GM12891 (cell line): ENCODE measurements at regions not wholly inside any gene's neighbourhood (a gene's known extent, or its start where the extent isn't known, plus 50 kb on each side); places are given as distances from the start of the nearest gene placed in this dataset.

Experiments used
- DNase-seq: peaks from one replicate; pipeline ENCODE4 v3.0.0; 2011; ENCODE audit warnings: low spot score; ENCODE audit not compliant: insufficient read length
- FAIRE-seq: peaks from 2 replicates; lab custom pipeline; 2011; peaks lifted over from hg19 to GRCh38; lab: Jason Lieb, UNC
- PAX5 ChIP-seq: IDR thresholded peaks from 2 replicates; pipeline ENCODE4 v1.6.1; 2011; ENCODE audit warnings: low read length, moderate library complexity, mild to moderate bottlenecking; ENCODE audit not compliant: insufficient read depth, severe bottlenecking
- POLR2A ChIP-seq: IDR thresholded peaks from 2 replicates; pipeline ENCODE4 v1.6.1; 2011; ENCODE audit warnings: low read depth, low read length, control low read depth
- POLR2AphosphoS5 ChIP-seq: IDR thresholded peaks from 2 replicates; pipeline ENCODE4 v1.6.1; 2011; ENCODE audit warnings: low read depth, low read length, control low read depth
- POU2F2 ChIP-seq: IDR thresholded peaks from 2 replicates; pipeline ENCODE4 v1.6.1; 2011; ENCODE audit warnings: low read depth, mild to moderate bottlenecking, control low read depth, low read length, moderate library complexity
- SPI1 ChIP-seq: IDR thresholded peaks from 2 replicates; pipeline ENCODE4 v1.6.1; 2011; ENCODE audit warnings: low read depth, low read length, control low read depth
- TAF1 ChIP-seq: IDR thresholded peaks from 2 replicates; pipeline ENCODE4 v1.6.1; 2011; ENCODE audit warnings: low read depth, low read length, control low read depth

GRCh38 chr14:49408187-49408933, 177.8 kb downstream of the RPS29 start:
- DNase-seq (no peak), FAIRE-seq (no peak)
- TF ChIP-seq SPI1 (no peak), POU2F2 (no peak), PAX5 (no peak), POLR2AphosphoS5 (no peak), TAF1 (no peak), POLR2A (no peak)

- FAIRE-seq: no peak
- DNase-seq: no peak
- TF ChIP-seq POU2F2: no peak
- no peak for TF ChIP-seq TAF1
- TF ChIP-seq SPI1: no peak
- no peak for TF ChIP-seq POLR2AphosphoS5
- TF ChIP-seq POLR2A: no peak
- TF ChIP-seq PAX5: no peak
These were observed 180.9 kb downstream of the RPS29 start for GRCh38 chr14:49405291-49405690.

GRCh38 chr14:49401373-49401772, 184.8 kb downstream of the RPS29 start:
- no peak for FAIRE-seq
- DNase-seq: no peak
- no peak for TF ChIP-seq SPI1
- no peak for TF ChIP-seq PAX5
- TF ChIP-seq POLR2A: no peak
- no peak for TF ChIP-seq POLR2AphosphoS5
- TF ChIP-seq POU2F2: no peak

- no peak for TF ChIP-seq PAX5
- no peak for TF ChIP-seq SPI1
- TF ChIP-seq POLR2AphosphoS5: no peak
- TF ChIP-seq TAF1: no peak
- no peak for TF ChIP-seq POU2F2
- TF ChIP-seq POLR2A: no peak
- DNase-seq: no peak
- no peak for FAIRE-seq
These were observed 189.4 kb downstream of the RPS29 start for GRCh38 chr14:49396801-49397200.

GRCh38 chr14:49381778-49382177, 204.4 kb downstream of the RPS29 start:
- no peak for DNase-seq
- FAIRE-seq: no peak
- TF ChIP-seq POLR2AphosphoS5: no peak

- TF ChIP-seq POLR2AphosphoS5: no peak
- no peak for TF ChIP-seq POU2F2
- no peak for TF ChIP-seq TAF1
- TF ChIP-seq PAX5: no peak
- no peak for TF ChIP-seq POLR2A
- TF ChIP-seq SPI1: no peak
- no peak for DNase-seq
- FAIRE-seq: no peak
These were observed 218.5 kb downstream of the RPS29 start for GRCh38 chr14:49367696-49368095.

- FAIRE-seq (no peak), DNase-seq (no peak)
- TF ChIP-seq TAF1: no peak
- no peak for TF ChIP-seq POLR2AphosphoS5
- no peak for TF ChIP-seq POLR2A
- TF ChIP-seq SPI1: no peak
- no peak for TF ChIP-seq POU2F2
- no peak for TF ChIP-seq PAX5
These were observed 219.8 kb downstream of the RPS29 start for GRCh38 chr14:49366416-49366815.

GRCh38 chr14:49364752-49365117, 221.4 kb downstream of the RPS29 start:
- FAIRE-seq (no peak), DNase-seq (no peak)

GRCh38 chr14:49363821-49364751, 222.1 kb downstream of the RPS29 start:
- no peak for TF ChIP-seq POLR2AphosphoS5
- no peak for TF ChIP-seq PAX5
- TF ChIP-seq POLR2A: no peak
- TF ChIP-seq POU2F2: no peak
- TF ChIP-seq SPI1: no peak
- TF ChIP-seq TAF1: no peak
- no peak for FAIRE-seq
- DNase-seq: no peak

More at GRCh38 chr14:49364752-49365117, 221.4 kb downstream of the RPS29 start:
- TF ChIP-seq POLR2AphosphoS5 (no peak), POU2F2 (no peak), POLR2A (no peak), PAX5 (no peak), TAF1 (no peak), SPI1 (no peak)
